GM21717 (cell line): ENCODE measurements at regions not wholly inside any gene's neighbourhood (a gene's known extent, or its start where the extent isn't known, plus 50 kb on each side); places are given as distances from the start of the nearest gene placed in this dataset.
"Not testable (repeated sequence)": the region's sequence is repeated elsewhere in the genome, so short reads cannot be mapped to it uniquely, and the experiment has no call there.

Source experiments
- ATAC-seq: cut with Tn5 transposase; IDR thresholded peaks from one replicate; pipeline ENCODE4 v1.9.1; 2021; ENCODE audit warnings: mild to moderate bottlenecking, moderate library complexity; ENCODE audit not compliant: unreplicated experiment

- no peak for ATAC-seq
These were observed 382.5 kb upstream of the TMTC1 start for GRCh38 chr12:30166006-30166795.

GRCh38 chr12:30164382-30165318 is 380.9 kb upstream of the TMTC1 start:
- ATAC-seq = no peak

- not testable (repeated sequence) for ATAC-seq
These were observed 373.1 kb upstream of the TMTC1 start for GRCh38 chr12:30156833-30157232.

GRCh38 chr12:30155001-30155730 is 371.4 kb upstream of the TMTC1 start:
- ATAC-seq = no peak

- ATAC-seq = no peak
These were observed 370.2 kb upstream of the TMTC1 start for GRCh38 chr12:30153981-30154380.

GRCh38 chr12:30152705-30153104 is 369.0 kb upstream of the TMTC1 start:
- ATAC-seq = no peak

- no peak for ATAC-seq
These were observed 368.1 kb upstream of the TMTC1 start for GRCh38 chr12:30151831-30152230.

GRCh38 chr12:30146561-30146960 is 362.8 kb upstream of the TMTC1 start:
- no peak for ATAC-seq

GRCh38 chr12:30145684-30146032 is 361.9 kb upstream of the TMTC1 start:
- ATAC-seq = no peak

GRCh38 chr12:30144777-30145683 is 361.3 kb upstream of the TMTC1 start:
- ATAC-seq = no peak

- no peak for ATAC-seq
These were observed 358.6 kb upstream of the TMTC1 start for GRCh38 chr12:30142301-30142700.

- ATAC-seq = no peak
These were observed 354.7 kb upstream of the TMTC1 start for GRCh38 chr12:30138483-30138882.

GRCh38 chr12:30136696-30137095 is 353.0 kb upstream of the TMTC1 start:
- ATAC-seq = no peak

- ATAC-seq = no peak
These were observed 352.0 kb upstream of the TMTC1 start for GRCh38 chr12:30135776-30136175.

GRCh38 chr12:30134229-30134628 is 350.5 kb upstream of the TMTC1 start:
- no peak for ATAC-seq

- ATAC-seq = no peak
These were observed 343.2 kb upstream of the TMTC1 start for GRCh38 chr12:30126944-30127343.

GRCh38 chr12:30120522-30120921 is 336.8 kb upstream of the TMTC1 start:
- ATAC-seq = no peak

- ATAC-seq = no peak
These were observed 333.7 kb upstream of the TMTC1 start for GRCh38 chr12:30117483-30117882.

- ATAC-seq = no peak
These were observed 328.0 kb upstream of the TMTC1 start for GRCh38 chr12:30111719-30112118.

- ATAC-seq = no peak
These were observed 327.3 kb upstream of the TMTC1 start for GRCh38 chr12:30110958-30111586.
